CD14-positive monocyte (primary cell): ENCODE measurements at regions not wholly inside any gene's neighbourhood (a gene's known extent, or its start where the extent isn't known, plus 50 kb on each side); places are given as distances from the start of the nearest gene placed in this dataset.

ENCODE experiments used
- DNase-seq, 3 donors: peaks; one replicate each; pipeline ENCODE4 v3.0.0-alpha.2; 2011 to 2022
- H2AFZ ChIP-seq: 2 replicates; pipeline ENCODE4 v1.6.0; 2012; ENCODE audit warnings: mild to moderate bottlenecking, low read depth, low read length, inconsistent platforms; ENCODE audit not compliant: insufficient read depth, poor library complexity, severe bottlenecking
- H3K27ac ChIP-seq, 2 donors: 1 replicate in 1 of 2; 2 replicates in 1 of 2; pipeline ENCODE4 v1.5.1; 2012 to 2013; ENCODE audit warnings: low read length in 2 of 2, control low read depth in 1 of 2, inconsistent platforms in 1 of 2, low read depth in 1 of 2, mild to moderate bottlenecking in 1 of 2
- H3K27me3 ChIP-seq, 2 donors: one replicate each; pipeline versions ENCODE4 v1.6.0 to v1.6.1; 2011 to 2013; ENCODE audit warnings: low read length in 2 of 2; ENCODE audit not compliant: control insufficient read depth in 2 of 2, insufficient read depth in 2 of 2
- H3K36me3 ChIP-seq, 2 donors: replicated peaks in 1 of 2; 1 replicate in 1 of 2; 2 replicates in 1 of 2; pipeline versions ENCODE4 v1.5.1 to v1.6.1; 2012 to 2013; ENCODE audit warnings: low read length in 2 of 2, control low read depth in 1 of 2, inconsistent platforms in 1 of 2, mild to moderate bottlenecking in 1 of 2; ENCODE audit not compliant: insufficient read depth in 2 of 2, control insufficient read depth in 1 of 2
- H3K4me1 ChIP-seq, 2 donors: 1 replicate in 1 of 2; 2 replicates in 1 of 2; pipeline versions ENCODE4 v1.5.1 to v1.6.1; 2012 to 2013; ENCODE audit warnings: low read length in 2 of 2, control low read depth in 1 of 2, inconsistent platforms in 1 of 2, mild to moderate bottlenecking in 1 of 2, moderate library complexity in 1 of 2; ENCODE audit not compliant: insufficient read depth in 2 of 2, control insufficient read depth in 1 of 2
- H3K4me2 ChIP-seq: replicated peaks from 2 replicates; pipeline ENCODE3; 2012; ENCODE audit warnings: low read length, moderate library complexity, mild to moderate bottlenecking; ENCODE audit not compliant: poor library complexity, severe bottlenecking; ENCODE audit errors: extremely low read depth
- H3K4me3 ChIP-seq, 3 experiments: fragments of 200-600 bp in 1 of 3; sonication (generic) in 1 of 3; replicated peaks in 1 of 3; 1 replicate in 2 of 3; 2 replicates in 1 of 3; pipeline ENCODE4 v1.5.1; 2011 to 2013; ENCODE audit warnings: low read length in 3 of 3, mild to moderate bottlenecking in 3 of 3, control low read depth in 2 of 3, low read depth in 2 of 3, inconsistent platforms in 1 of 3, moderate library complexity in 1 of 3
- H3K79me2 ChIP-seq: 2 replicates; pipeline ENCODE4 v1.6.0; 2012; ENCODE audit warnings: mild to moderate bottlenecking, control low read depth, inconsistent platforms, low read length, moderate library complexity; ENCODE audit not compliant: insufficient read depth
- H3K9ac ChIP-seq: 2 replicates; pipeline ENCODE4 v1.6.0; 2017; ENCODE audit warnings: low read length, mild to moderate bottlenecking; ENCODE audit not compliant: insufficient read depth, poor library complexity, severe bottlenecking
- H3K9me3 ChIP-seq, 2 donors: replicated peaks in 1 of 2; 1 replicate in 1 of 2; 2 replicates in 1 of 2; pipeline versions ENCODE4 v1.5.1 to v1.6.1; 2012 to 2013; ENCODE audit warnings: low read length in 2 of 2, control low read depth in 1 of 2; ENCODE audit not compliant: control insufficient read depth in 1 of 2, insufficient read depth in 1 of 2
- H4K20me1 ChIP-seq: 2 replicates; pipeline ENCODE4 v1.6.0; 2012; ENCODE audit warnings: mild to moderate bottlenecking, low read length, control low read depth, moderate library complexity; ENCODE audit not compliant: insufficient read depth
- H3K27ac Mint-ChIP-seq, 7 donors: one replicate each; pipeline ENCODE4 v1.8.0; 2020; ENCODE audit warnings: mild to moderate bottlenecking in 7 of 7, mixed read lengths in 7 of 7, moderate library complexity in 6 of 7, inconsistent platforms in 2 of 7
- H3K27me3 Mint-ChIP-seq, 3 donors: one replicate each; pipeline ENCODE4 v1.8.0; 2021 to 2022; ENCODE audit warnings: low read depth in 3 of 3, mild to moderate bottlenecking in 3 of 3, mixed read lengths in 3 of 3, moderate library complexity in 3 of 3, inconsistent platforms in 1 of 3
- H3K36me3 Mint-ChIP-seq, 2 donors: one replicate each; pipeline ENCODE4 v1.8.0; 2020; ENCODE audit warnings: mixed read lengths in 2 of 2, inconsistent platforms in 1 of 2, mild to moderate bottlenecking in 1 of 2
- H3K4me1 Mint-ChIP-seq: one replicate; pipeline ENCODE4 v1.8.0; 2020; ENCODE audit warnings: mild to moderate bottlenecking, mixed read lengths
- H3K4me3 Mint-ChIP-seq, 2 donors: one replicate each; pipeline ENCODE4 v1.8.0; 2020; ENCODE audit warnings: mild to moderate bottlenecking in 2 of 2, mixed read lengths in 2 of 2, moderate library complexity in 1 of 2
- H3K9me3 Mint-ChIP-seq, 7 donors: one replicate each; pipeline ENCODE4 v1.8.0; 2020 to 2022; ENCODE audit warnings: mixed read lengths in 7 of 7, mild to moderate bottlenecking in 6 of 7, moderate library complexity in 6 of 7, inconsistent platforms in 2 of 7
- CTCF ChIP-seq: fragments of 200-600 bp; IDR thresholded peaks from one replicate; pipeline ENCODE4 v1.8.0; 2022; ENCODE audit warnings: antibody characterized with exemption, mild to moderate bottlenecking
- WGBS: methylation state at CpG from one replicate; pipeline ENCODE4 v1.1.5; 2013; ENCODE audit warnings: missing lambda C conversion rate; ENCODE audit not compliant: insufficient coverage; 5-methylcytosine and 5-hydroxymethylcytosine counted together
- intact Hi-C, 2 donors: fragments of 100-400 bp; cut with micrococcal nuclease; formaldehyde crosslinking; loops; one replicate each; pipeline versions ENCODE4 v1.15.0 to v1.15.1; 2023

- no peaks in the 10 kb centered on the region for H3K4me1 ChIP-seq
- no peak overlapping the region for H2AFZ ChIP-seq
- no peak overlapping the region for H3K4me3 ChIP-seq
- DNase-seq, result no peak
- Mint-ChIP-seq H3K4me1 (no peaks in the 10 kb centered on the region), H3K27me3 (no peaks in the 10 kb centered on the region), H3K4me3 (no peak overlapping the region), H3K36me3 (no peaks in the 10 kb centered on the region), H3K27ac (no peak overlapping the region), H3K9me3 (peaks cover 0 to 5% (median 0%) of the 10 kb centered on the region in 7 donors)
- H3K27ac ChIP-seq, result no peak overlapping the region
- no peak overlapping the region for H3K9ac ChIP-seq
- no peaks in the 10 kb centered on the region for H4K20me1 ChIP-seq
- no peak overlapping the region for H3K4me2 ChIP-seq
- H3K36me3 ChIP-seq, result no peaks in the 10 kb centered on the region
- H3K9me3 ChIP-seq, result no peaks in the 10 kb centered on the region
- intact Hi-C loops, result no loop called here
- no peaks in the 10 kb centered on the region for H3K79me2 ChIP-seq
- TF ChIP-seq CTCF, result no peak
- H3K27me3 ChIP-seq, result no peaks in the 10 kb centered on the region
Observed at GRCh38 chr13:63896321-63896720, 2480.7 kb upstream of the PCDH20 start.

GRCh38 chr13:63882052-63882451 lies 2466.4 kb upstream of the PCDH20 start:
- Histone ChIP-seq H3K27ac (no peak overlapping the region), H3K36me3 (no peaks in the 10 kb centered on the region), H2AFZ (no peak overlapping the region), H3K79me2 (no peaks in the 10 kb centered on the region), H3K9me3 (no peaks in the 10 kb centered on the region), H3K27me3 (no peaks in the 10 kb centered on the region), H3K4me3 (no peak overlapping the region), H3K9ac (no peak overlapping the region), H3K4me2 (no peak overlapping the region), H4K20me1 (no peaks in the 10 kb centered on the region), H3K4me1 (no peaks in the 10 kb centered on the region)
- H3K27me3 Mint-ChIP-seq, result no peaks in the 10 kb centered on the region
- H3K36me3 Mint-ChIP-seq, result no peaks in the 10 kb centered on the region
- no peak overlapping the region for H3K27ac Mint-ChIP-seq
- DNase-seq, result no peak
- intact Hi-C loops, result no loop called here
- WGBS, result 86% methylated on average over 1 of the region's 1 CpG
- no peaks in the 10 kb centered on the region for H3K4me1 Mint-ChIP-seq
- H3K9me3 Mint-ChIP-seq, result peaks cover 0 to 6% (median 4%) of the 10 kb centered on the region in 7 donors
- TF ChIP-seq CTCF, result no peak
- no peak overlapping the region for H3K4me3 Mint-ChIP-seq
